H9 (cell line): ENCODE measurements at regions not wholly inside any gene's neighbourhood (a gene's known extent, or its start where the extent isn't known, plus 50 kb on each side); places are given as distances from the start of the nearest gene placed in this dataset.

ENCODE experiments used
- DNase-seq: peaks from one replicate; pipeline ENCODE4 v3.0.0-alpha.2; 2017
- H2AFZ ChIP-seq: one replicate; pipeline ENCODE4 v1.6.1; 2013; ENCODE audit warnings: mild to moderate bottlenecking, low read length, control low read depth, moderate library complexity
- H2AK5ac ChIP-seq: 2 replicates; pipeline ENCODE4 v1.6.1; 2013; ENCODE audit warnings: low read length, control low read depth, mixed read lengths; ENCODE audit not compliant: insufficient read length
- H2BK120ac ChIP-seq: one replicate; pipeline ENCODE4 v1.6.1; 2013; ENCODE audit warnings: low read depth, mild to moderate bottlenecking, low read length, control low read depth, inconsistent platforms; ENCODE audit not compliant: poor library complexity, severe bottlenecking
- H2BK12ac ChIP-seq: 2 replicates; pipeline ENCODE4 v1.6.1; 2013; ENCODE audit warnings: low read length, control low read depth, mixed read lengths, low read depth; ENCODE audit not compliant: insufficient read length
- H2BK15ac ChIP-seq: 2 replicates; pipeline ENCODE4 v1.6.1; 2013; ENCODE audit warnings: low read depth, low read length, control low read depth
- H2BK20ac ChIP-seq: one replicate; pipeline ENCODE4 v1.6.1; 2013; ENCODE audit warnings: low read depth, mild to moderate bottlenecking, low read length, control low read depth, inconsistent platforms; ENCODE audit not compliant: poor library complexity, severe bottlenecking
- H2BK5ac ChIP-seq: 2 replicates; pipeline ENCODE4 v1.6.1; 2013; ENCODE audit warnings: low read length, control low read depth, mixed read lengths; ENCODE audit not compliant: insufficient read length
- H3K14ac ChIP-seq: 2 replicates; pipeline ENCODE4 v1.6.1; 2013; ENCODE audit warnings: low read length, control low read depth; ENCODE audit not compliant: insufficient read depth
- H3K18ac ChIP-seq: 2 replicates; pipeline ENCODE4 v1.6.1; 2013; ENCODE audit warnings: low read depth, mild to moderate bottlenecking, mixed read lengths, low read length, control low read depth; ENCODE audit not compliant: insufficient read length
- H3K23ac ChIP-seq: 2 replicates; pipeline ENCODE4 v1.6.1; 2013; ENCODE audit warnings: low read length, control low read depth, mixed read lengths, low read depth; ENCODE audit not compliant: insufficient read length
- H3K23me2 ChIP-seq: 2 replicates; pipeline ENCODE4 v1.6.1; 2013; ENCODE audit warnings: low read depth, mild to moderate bottlenecking, mixed read lengths, low read length, control low read depth; ENCODE audit not compliant: insufficient read length, poor library complexity, severe bottlenecking
- H3K27ac ChIP-seq: 2 replicates; pipeline ENCODE4 v1.5.1; 2013; ENCODE audit warnings: low read length, control low read depth, mixed read lengths, low read depth; ENCODE audit not compliant: insufficient read length
- H3K27me3 ChIP-seq: 2 replicates; pipeline ENCODE4 v1.6.1; 2013; ENCODE audit warnings: low read length, control low read depth, inconsistent platforms; ENCODE audit not compliant: insufficient read depth
- H3K4ac ChIP-seq: 2 replicates; pipeline ENCODE4 v1.6.1; 2013; ENCODE audit warnings: low read depth, mild to moderate bottlenecking, control low read depth, inconsistent platforms, low read length, moderate library complexity
- H3K4me1 ChIP-seq: 2 replicates; pipeline ENCODE4 v1.6.1; 2013; ENCODE audit warnings: low read length, control low read depth, inconsistent platforms; ENCODE audit not compliant: insufficient read depth
- H3K4me2 ChIP-seq: 2 replicates; pipeline ENCODE4 v1.6.1; 2013; ENCODE audit warnings: low read length, control low read depth, mixed read lengths; ENCODE audit not compliant: insufficient read length, insufficient read depth
- H3K56ac ChIP-seq: 2 replicates; pipeline ENCODE4 v1.6.1; 2013; ENCODE audit warnings: low read depth, mild to moderate bottlenecking, mixed read lengths, low read length, control low read depth; ENCODE audit not compliant: insufficient read length
- H3K79me1 ChIP-seq: 2 replicates; pipeline ENCODE4 v1.6.1; 2013; ENCODE audit warnings: low read depth, mild to moderate bottlenecking, moderate library complexity, low read length, control low read depth, inconsistent platforms; ENCODE audit not compliant: insufficient read depth, poor library complexity, severe bottlenecking
- H3K79me2 ChIP-seq: 2 replicates; pipeline ENCODE4 v1.6.1; 2013; ENCODE audit warnings: low read length, control low read depth, inconsistent platforms; ENCODE audit not compliant: insufficient read depth
- H3K9ac ChIP-seq: 2 replicates; pipeline ENCODE4 v1.6.1; 2013; ENCODE audit warnings: low read length, control low read depth, mixed read lengths; ENCODE audit not compliant: insufficient read length; ENCODE audit errors: extremely low read depth
- H3K9me3 ChIP-seq: one replicate; pipeline ENCODE4 v1.6.1; 2013; ENCODE audit warnings: low read depth, low read length, inconsistent platforms; ENCODE audit not compliant: control insufficient read depth
- H3T11ph ChIP-seq: one replicate; pipeline ENCODE4 v1.6.1; 2013; ENCODE audit warnings: mild to moderate bottlenecking, low read length, control low read depth, inconsistent platforms
- H4K20me1 ChIP-seq: one replicate; pipeline ENCODE4 v1.6.1; 2013; ENCODE audit not compliant: control insufficient read depth, insufficient read length, insufficient read depth
- H4K5ac ChIP-seq: 2 replicates; pipeline ENCODE4 v1.6.1; 2013; ENCODE audit warnings: low read depth, mild to moderate bottlenecking, mixed read lengths, low read length, control low read depth; ENCODE audit not compliant: insufficient read length
- H4K8ac ChIP-seq: replicated peaks from 2 replicates; pipeline ENCODE4 v1.6.1; 2013; ENCODE audit warnings: low read length, control low read depth, mixed read lengths, low read depth; ENCODE audit not compliant: insufficient read length
- H4K91ac ChIP-seq: 2 replicates; pipeline ENCODE4 v1.6.1; 2013; ENCODE audit warnings: low read depth, mild to moderate bottlenecking, moderate library complexity, mixed read lengths, low read length, control low read depth; ENCODE audit not compliant: insufficient read length
- H3K27ac Mint-ChIP-seq, 3 experiments: 2 replicates in 2 of 3; 3 replicates in 1 of 3; pipeline ENCODE4 v1.8.0; 2020 to 2021; ENCODE audit warnings: mixed read lengths in 3 of 3, mild to moderate bottlenecking in 1 of 3, moderate library complexity in 1 of 3
- H3K27me3 Mint-ChIP-seq: 2 replicates; pipeline ENCODE4 v1.8.0; 2021; ENCODE audit warnings: low read depth, mild to moderate bottlenecking, moderate library complexity, mixed read lengths
- H3K36me3 Mint-ChIP-seq, 3 experiments: 2 replicates in 2 of 3; 3 replicates in 1 of 3; pipeline ENCODE4 v1.8.0; 2020 to 2021; ENCODE audit warnings: low read depth in 3 of 3, mixed read lengths in 3 of 3; ENCODE audit not compliant: insufficient read depth in 1 of 3
- H3K4me1 Mint-ChIP-seq, 2 experiments: 2 replicates each; pipeline ENCODE4 v1.8.0; 2020; ENCODE audit warnings: mixed read lengths in 2 of 2
- H3K4me3 Mint-ChIP-seq, 2 experiments: 2 replicates in 1 of 2; 3 replicates in 1 of 2; pipeline ENCODE4 v1.8.0; 2020 to 2021; ENCODE audit warnings: mild to moderate bottlenecking in 2 of 2, mixed read lengths in 2 of 2, moderate library complexity in 1 of 2
- H3K9me3 Mint-ChIP-seq, 2 experiments: 2 replicates in 1 of 2; 3 replicates in 1 of 2; pipeline ENCODE4 v1.8.0; 2020; ENCODE audit warnings: mild to moderate bottlenecking in 2 of 2, mixed read lengths in 2 of 2, moderate library complexity in 1 of 2
- WGBS: extraction: QIAGEN DNeasy Blood & Tissue Kit; methylation state at CpG from one replicate; pipeline ENCODE4 v1.1.7; 2013; ENCODE audit warnings: missing lambda C conversion rate, low lambda C conversion rate, mixed read lengths; ENCODE audit not compliant: insufficient read length; ENCODE audit errors: extremely low coverage; 5-methylcytosine and 5-hydroxymethylcytosine counted together
- TF ChIP-seq, protein P1 (sequence below): fragments of 200-600 bp; sonication (generic); conservative IDR thresholded peaks from 3 replicates; pipeline ENCODE4 v1.8.0; 2021; ENCODE audit warnings: antibody characterized with exemption, mild to moderate bottlenecking

DNA sequence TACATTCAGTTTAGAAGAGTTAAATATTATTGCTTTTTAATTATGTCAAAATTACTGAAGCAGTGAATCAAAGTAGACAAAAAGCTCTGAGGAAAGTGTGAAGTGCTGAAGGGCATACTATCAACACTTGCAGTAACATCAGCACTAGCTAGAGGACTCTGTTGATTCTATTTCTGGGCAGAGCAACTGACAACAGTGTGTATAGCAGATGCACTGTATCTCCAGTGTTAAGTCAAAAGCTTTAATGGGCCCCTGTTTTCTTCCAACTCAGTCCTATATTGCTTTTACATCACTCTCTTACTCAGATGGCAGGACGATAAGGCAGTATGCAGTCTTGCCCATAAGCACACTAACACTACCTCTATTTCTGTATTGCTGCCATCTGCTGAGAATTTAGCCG is 435.2 kb upstream of the AMOT start:
- no peak overlapping the region for H3K18ac ChIP-seq
- H2BK12ac ChIP-seq, result no peak overlapping the region
- H3K79me1 ChIP-seq, result no peaks in the 10 kb centered on the region
- no peak overlapping the region for H2BK15ac ChIP-seq
- H3K79me2 ChIP-seq, result no peaks in the 10 kb centered on the region
- Mint-ChIP-seq H3K27ac (no peak overlapping the region; a peak in 1 of 7 replicates), H3K4me3 (no peak overlapping the region), H3K9me3 (peaks cover 0 to 3% of the 10 kb centered on the region in 2 experiments; a peak in 1 of 5 replicates), H3K4me1 (peaks cover 2 to 3% of the 10 kb centered on the region in 2 experiments; a peak in 2 of 4 replicates), H3K27me3 (no peaks in the 10 kb centered on the region), H3K36me3 (0 out of 7 replicates have a peak, but pooled peaks cover 0 to 2% (median 0%) of the 10 kb centered on the region in 3 experiments)
- no peak overlapping the region for H2BK5ac ChIP-seq
- H3K14ac ChIP-seq, result no peak overlapping the region
- no peak overlapping the region for H3K9ac ChIP-seq
- H2AFZ ChIP-seq, result no peak overlapping the region
- H2BK20ac ChIP-seq, result no peak overlapping the region
- H3K4me2 ChIP-seq, result no peak overlapping the region
- H3K4ac ChIP-seq, result no peak overlapping the region
- no peak overlapping the region for H3K23ac ChIP-seq
- no peak overlapping the region for H3K27ac ChIP-seq
- no peak overlapping the region for H4K91ac ChIP-seq
- H2BK120ac ChIP-seq, result no peak overlapping the region
- H2AK5ac ChIP-seq, result no peak overlapping the region
- no peak overlapping the region for H4K5ac ChIP-seq
- H3K23me2 ChIP-seq, result no peaks in the 10 kb centered on the region
- no peak overlapping the region for H3K56ac ChIP-seq
- no peaks in the 10 kb centered on the region for H3K4me1 ChIP-seq
- H3K27me3 ChIP-seq, result no peaks in the 10 kb centered on the region
- no peaks in the 10 kb centered on the region for H4K20me1 ChIP-seq
- TF ChIP-seq, protein P1, sequence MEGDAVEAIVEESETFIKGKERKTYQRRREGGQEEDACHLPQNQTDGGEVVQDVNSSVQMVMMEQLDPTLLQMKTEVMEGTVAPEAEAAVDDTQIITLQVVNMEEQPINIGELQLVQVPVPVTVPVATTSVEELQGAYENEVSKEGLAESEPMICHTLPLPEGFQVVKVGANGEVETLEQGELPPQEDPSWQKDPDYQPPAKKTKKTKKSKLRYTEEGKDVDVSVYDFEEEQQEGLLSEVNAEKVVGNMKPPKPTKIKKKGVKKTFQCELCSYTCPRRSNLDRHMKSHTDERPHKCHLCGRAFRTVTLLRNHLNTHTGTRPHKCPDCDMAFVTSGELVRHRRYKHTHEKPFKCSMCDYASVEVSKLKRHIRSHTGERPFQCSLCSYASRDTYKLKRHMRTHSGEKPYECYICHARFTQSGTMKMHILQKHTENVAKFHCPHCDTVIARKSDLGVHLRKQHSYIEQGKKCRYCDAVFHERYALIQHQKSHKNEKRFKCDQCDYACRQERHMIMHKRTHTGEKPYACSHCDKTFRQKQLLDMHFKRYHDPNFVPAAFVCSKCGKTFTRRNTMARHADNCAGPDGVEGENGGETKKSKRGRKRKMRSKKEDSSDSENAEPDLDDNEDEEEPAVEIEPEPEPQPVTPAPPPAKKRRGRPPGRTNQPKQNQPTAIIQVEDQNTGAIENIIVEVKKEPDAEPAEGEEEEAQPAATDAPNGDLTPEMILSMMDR, result peak; percentile 46; the same call in 2 of the 3 replicates
- no CpG with 5 or more reads among the region's 2 CpGs for WGBS
- no peaks in the 10 kb centered on the region for H3K9me3 ChIP-seq
- no peak overlapping the region for H4K8ac ChIP-seq
- no peak overlapping the region for H3T11ph ChIP-seq
- no peak for DNase-seq
